RWPE2 (cell line): ENCODE measurements at regions not wholly inside any gene's neighbourhood (a gene's known extent, or its start where the extent isn't known, plus 50 kb on each side); places are given as distances from the start of the nearest gene placed in this dataset.

Experiments used
- ATAC-seq: fragments of 200-7000 bp; cut with Tn5 transposase; 3 replicates; pipeline ENCODE4 v1.9.1; 2021; ENCODE audit warnings: low read depth
- DNase-seq: peaks from one replicate; pipeline ENCODE4 v3.0.0-alpha.2; 2020; ENCODE audit warnings: low spot score
- H3K27ac ChIP-seq: fragments of 450-650 bp; 2 replicates; pipeline ENCODE4 v1.5.1; 2017; ENCODE audit warnings: mild to moderate bottlenecking; ENCODE audit not compliant: poor library complexity, severe bottlenecking
- H3K27me3 ChIP-seq: fragments of 250-450 bp; sonication (Bioruptor Pico); 2 replicates; pipeline ENCODE4 v1.5.1; 2021; ENCODE audit warnings: mild to moderate bottlenecking, moderate library complexity; ENCODE audit not compliant: insufficient read depth, poor library complexity, severe bottlenecking
- H3K36me3 ChIP-seq: fragments of 250-450 bp; sonication (Bioruptor Pico); 2 replicates; pipeline ENCODE4 v1.5.1; 2020; ENCODE audit warnings: low read depth, mild to moderate bottlenecking, moderate library complexity
- H3K4me1 ChIP-seq: fragments of 250-450 bp; sonication (Bioruptor Pico); 2 replicates; pipeline ENCODE4 v1.5.1; 2021; ENCODE audit warnings: mild to moderate bottlenecking, moderate library complexity; ENCODE audit not compliant: insufficient read depth, poor library complexity, severe bottlenecking
- H3K4me3 ChIP-seq: fragments of 250-450 bp; sonication (Bioruptor Pico); 2 replicates; pipeline ENCODE4 v1.5.1; 2021; ENCODE audit warnings: mild to moderate bottlenecking, moderate library complexity; ENCODE audit not compliant: severe bottlenecking
- H3K9me3 ChIP-seq: fragments of 250-450 bp; sonication (Bioruptor Pico); 2 replicates; pipeline ENCODE4 v1.5.1; 2021; ENCODE audit warnings: mild to moderate bottlenecking, moderate library complexity; ENCODE audit not compliant: severe bottlenecking
- CTCF ChIP-seq: fragments of 450-650 bp; IDR thresholded peaks from one replicate; pipeline ENCODE4 v1.5.1; 2017; ENCODE audit warnings: mild to moderate bottlenecking, moderate library complexity; ENCODE audit not compliant: poor library complexity, severe bottlenecking

DNA sequence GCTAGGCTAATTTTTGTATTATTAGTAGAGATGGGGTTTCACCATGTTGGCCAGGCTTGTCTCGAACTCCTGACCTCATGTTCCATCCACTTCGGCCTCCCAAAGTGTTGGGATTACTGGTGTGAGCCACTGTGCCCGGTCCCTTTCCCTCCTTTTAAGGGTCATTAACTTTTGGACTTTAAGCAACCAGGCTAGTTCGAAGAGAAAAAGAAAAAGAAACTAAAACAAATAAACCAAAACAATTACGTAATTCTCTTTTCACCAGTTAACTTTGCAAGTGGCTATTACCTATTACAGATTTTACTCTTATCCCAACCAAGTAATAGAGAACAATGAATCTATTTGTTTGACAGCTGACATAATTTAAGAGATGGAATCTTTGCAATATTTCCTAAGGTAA is 72.8 kb upstream of the SEMA3C start:
- Histone ChIP-seq H3K27me3 (no peaks in the 10 kb centered on the region), H3K9me3 (no peaks in the 10 kb centered on the region), H3K27ac (no peak overlapping the region), H3K4me1 (no peaks in the 10 kb centered on the region), H3K4me3 (no peak overlapping the region), H3K36me3 (no peaks in the 10 kb centered on the region)
- TF ChIP-seq CTCF, result no peak
- DNase-seq (no peak), ATAC-seq (no peak)

DNA sequence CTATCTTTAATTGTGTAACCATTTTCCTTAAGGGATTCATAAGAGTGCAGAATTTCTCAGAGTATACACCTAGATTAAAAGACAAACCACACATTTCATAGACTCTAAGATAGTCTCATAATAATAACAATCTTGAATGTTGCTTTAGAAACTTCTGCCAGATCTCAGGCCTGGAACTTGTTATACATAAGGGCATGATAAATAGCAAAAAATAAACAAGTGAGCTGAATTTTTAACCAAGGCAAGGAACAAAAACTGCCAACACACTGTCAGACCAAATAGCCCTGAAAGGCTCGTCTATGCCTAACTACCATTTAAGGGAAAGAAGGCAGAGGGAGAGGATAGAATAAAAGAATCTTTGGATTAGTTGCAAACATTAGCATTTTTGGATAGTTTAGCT is 65.8 kb upstream of the SEMA3C start:
- Histone ChIP-seq H3K4me3 (no peak overlapping the region), H3K9me3 (no peaks in the 10 kb centered on the region), H3K27ac (no peak overlapping the region), H3K27me3 (no peaks in the 10 kb centered on the region), H3K4me1 (no peaks in the 10 kb centered on the region), H3K36me3 (no peaks in the 10 kb centered on the region)
- DNase-seq (no peak), ATAC-seq (no peak)
- no peak for TF ChIP-seq CTCF

- no peak for ATAC-seq
Observed at GRCh38 chr7:80981405-80981804, 62.6 kb upstream of the SEMA3C start.

DNA sequence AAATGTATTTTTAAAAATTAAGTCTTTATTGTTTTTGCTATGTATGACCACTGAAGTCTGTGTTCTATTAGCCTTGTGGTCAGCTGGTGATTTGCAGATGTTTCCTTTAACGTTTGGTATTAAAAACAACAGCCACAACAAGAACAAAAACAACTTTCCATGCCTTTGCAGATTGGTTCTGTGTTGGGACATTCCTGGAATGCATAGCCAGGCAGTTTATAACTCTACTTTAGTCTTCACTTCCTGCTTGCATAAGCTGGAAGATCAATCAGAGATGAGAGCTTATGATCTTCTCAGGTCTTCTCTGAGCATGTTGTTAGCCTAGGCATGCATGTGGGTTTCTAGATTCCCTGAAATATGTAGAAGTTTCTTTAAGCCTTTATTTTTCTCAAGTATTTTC is 58.9 kb upstream of the SEMA3C start:
- H3K27me3 ChIP-seq, result no peaks in the 10 kb centered on the region
- DNase-seq (no peak), ATAC-seq (no peak)
- H3K4me3 ChIP-seq, result no peak overlapping the region
- no peaks in the 10 kb centered on the region for H3K4me1 ChIP-seq
- TF ChIP-seq CTCF, result no peak
- no peak overlapping the region for H3K27ac ChIP-seq
- H3K36me3 ChIP-seq, result no peaks in the 10 kb centered on the region
- no peaks in the 10 kb centered on the region for H3K9me3 ChIP-seq

More at GRCh38 chr7:80981405-80981804, 62.6 kb upstream of the SEMA3C start:
- TF ChIP-seq CTCF, result no peak
- Histone ChIP-seq H3K9me3 (no peaks in the 10 kb centered on the region), H3K27ac (no peak overlapping the region), H3K27me3 (no peaks in the 10 kb centered on the region), H3K36me3 (no peaks in the 10 kb centered on the region), H3K4me3 (no peak overlapping the region), H3K4me1 (no peaks in the 10 kb centered on the region)
- no peak for DNase-seq

DNA sequence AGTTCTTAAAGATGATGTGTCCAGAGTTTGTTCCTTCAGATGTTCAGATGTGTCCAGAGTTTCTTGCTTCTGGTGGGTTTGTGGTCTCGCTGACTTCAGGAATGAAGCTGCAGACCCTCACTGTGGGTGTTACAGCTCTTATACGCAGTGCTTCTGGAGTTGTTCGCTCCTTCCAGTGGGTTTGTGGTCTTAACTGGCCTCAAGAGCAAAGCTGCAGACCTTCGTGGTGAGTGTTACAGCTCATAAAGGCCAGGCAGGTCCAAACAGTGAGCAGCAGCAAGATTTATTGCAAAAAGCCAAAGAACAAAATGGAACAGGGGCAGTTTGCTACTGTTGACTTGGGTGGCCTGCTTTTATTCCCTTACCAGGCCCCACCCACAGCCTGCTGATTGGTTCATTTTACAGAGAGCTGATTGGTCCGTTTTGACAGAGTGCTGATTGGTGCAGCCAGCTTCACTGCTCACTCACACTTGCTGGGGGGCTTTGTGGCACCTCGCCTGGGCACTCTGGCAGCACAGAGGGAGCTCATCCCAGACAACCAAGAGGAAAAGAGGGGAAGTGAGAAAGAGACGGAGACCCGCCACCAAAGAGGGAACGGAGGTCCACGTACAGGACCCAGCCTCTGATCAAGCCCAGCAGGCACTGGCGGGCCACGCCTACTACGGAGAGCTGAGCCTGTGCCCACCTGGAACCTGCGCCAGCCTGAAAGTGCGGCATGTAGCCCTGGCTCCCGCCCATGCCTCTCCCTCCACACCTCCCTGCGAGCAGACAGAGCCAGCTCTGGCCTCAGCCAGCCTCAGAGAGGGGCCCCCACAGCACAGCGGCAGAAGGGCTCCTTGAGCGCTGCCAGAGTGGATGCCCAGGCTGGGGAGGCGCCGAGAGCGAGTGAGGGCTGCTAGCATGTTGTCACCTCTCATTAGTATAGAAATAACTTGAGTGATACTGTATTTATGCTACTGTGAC is 55.8 kb upstream of the SEMA3C start:
- no peak for ATAC-seq
- DNase-seq, result no peak
- H3K36me3 ChIP-seq, result no peaks in the 10 kb centered on the region
- H3K4me1 ChIP-seq, result no peaks in the 10 kb centered on the region
- no peak overlapping the region for H3K4me3 ChIP-seq
- no peaks in the 10 kb centered on the region for H3K27me3 ChIP-seq
- TF ChIP-seq CTCF, result no peak
- H3K27ac ChIP-seq, result no peak overlapping the region
- H3K9me3 ChIP-seq, result no peaks in the 10 kb centered on the region
